HCEC 1CT (cell line): ENCODE measurements at regions not wholly inside any gene's neighbourhood (a gene's known extent, or its start where the extent isn't known, plus 50 kb on each side); places are given as distances from the start of the nearest gene placed in this dataset.

Experiments used
- DNase-seq: peaks from one replicate; pipeline ENCODE4 v3.0.0-alpha.2; 2017

GRCh38 chr17:36765436-36766043 is 164.2 kb downstream of the MRM1 start:
- no peak for DNase-seq

DNA sequence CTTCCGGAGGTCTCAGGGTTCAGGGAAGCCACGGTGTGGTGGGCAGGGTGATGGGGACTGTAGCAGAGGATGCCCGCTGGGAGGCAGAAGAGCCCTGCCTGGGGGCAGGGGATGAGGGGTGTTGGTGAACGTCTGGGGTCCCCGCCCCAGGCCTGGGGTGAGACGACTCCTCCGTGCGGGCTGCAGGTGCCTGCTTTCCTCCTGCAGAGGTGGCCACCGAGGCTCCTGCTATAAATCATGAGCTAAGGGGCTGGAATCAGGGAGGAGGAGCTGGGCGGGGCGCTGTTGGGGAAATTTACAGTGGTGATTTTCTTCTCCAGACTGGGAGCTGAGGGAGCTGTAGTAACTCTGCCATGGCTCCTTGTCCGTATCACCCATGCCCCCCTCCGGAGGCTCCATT is 167.0 kb downstream of the MRM1 start:
- DNase-seq = no peak

DNA sequence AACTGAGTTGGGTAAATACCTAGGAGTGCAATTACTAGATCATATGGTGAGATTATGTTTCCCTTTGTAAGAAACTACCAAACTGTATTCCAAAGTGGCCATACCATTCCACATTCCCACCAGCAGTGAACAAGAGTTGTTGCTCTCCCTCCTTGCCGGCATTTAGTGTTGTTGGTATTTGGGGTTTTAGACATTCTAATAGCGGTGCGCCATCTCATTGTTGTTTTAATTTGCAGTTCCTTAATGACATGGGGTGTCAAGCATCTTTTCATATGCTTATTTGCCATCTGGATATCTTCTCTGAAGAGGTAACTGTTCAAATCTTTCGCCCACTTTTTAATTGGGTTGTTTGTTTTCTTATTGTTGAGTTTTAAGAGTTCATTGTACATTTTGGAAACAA is 164.2 kb upstream of the LHX1 start:
- DNase-seq = no peak

DNA sequence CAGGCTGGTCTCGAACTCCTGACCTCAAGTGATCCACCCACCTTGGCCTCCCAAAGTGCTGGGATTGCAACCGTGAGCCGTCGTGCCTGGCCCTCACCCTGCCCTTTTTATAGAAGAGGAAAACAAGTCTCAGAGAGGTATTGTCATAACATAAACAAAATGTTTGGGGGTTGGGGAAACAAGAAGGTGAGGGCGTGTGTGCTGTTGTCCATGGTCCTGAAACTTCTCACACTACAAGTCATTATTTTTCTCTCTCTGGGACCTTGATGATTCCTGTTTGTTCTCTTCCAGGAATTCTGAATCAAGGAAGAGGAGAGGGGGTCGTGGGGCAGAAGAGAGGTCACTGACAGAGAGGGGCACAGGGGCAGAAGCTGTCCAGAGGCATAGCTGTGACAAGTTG is 160.2 kb upstream of the LHX1 start:
- DNase-seq = no peak

GRCh38 chr17:36778448-36778847 is 158.8 kb upstream of the LHX1 start:
- DNase-seq = no peak

GRCh38 chr17:36779550-36779949 is 157.7 kb upstream of the LHX1 start:
- no peak for DNase-seq

DNA sequence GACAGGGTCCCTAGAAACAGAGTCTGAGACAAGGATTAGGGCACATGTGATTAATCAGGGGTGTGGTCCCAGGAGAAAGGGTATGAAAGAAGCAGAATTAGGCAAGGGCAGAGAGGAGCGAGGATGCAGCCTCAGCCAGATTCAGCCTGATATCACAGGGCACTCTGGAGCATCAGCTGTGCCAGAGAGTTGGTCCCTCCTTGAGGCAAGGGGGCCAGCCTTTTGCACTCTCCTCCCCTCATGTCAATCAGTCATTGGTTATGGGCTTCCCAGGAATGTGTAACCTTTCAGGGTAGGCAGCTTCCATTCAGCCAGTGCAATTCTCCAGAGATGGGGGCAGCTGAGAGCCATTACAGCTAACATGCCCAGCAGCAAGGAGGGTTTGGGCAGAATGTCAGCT is 152.6 kb upstream of the LHX1 start:
- no peak for DNase-seq

- DNase-seq = no peak
Observed at GRCh38 chr17:36786867-36787266, 150.4 kb upstream of the LHX1 start.

DNA sequence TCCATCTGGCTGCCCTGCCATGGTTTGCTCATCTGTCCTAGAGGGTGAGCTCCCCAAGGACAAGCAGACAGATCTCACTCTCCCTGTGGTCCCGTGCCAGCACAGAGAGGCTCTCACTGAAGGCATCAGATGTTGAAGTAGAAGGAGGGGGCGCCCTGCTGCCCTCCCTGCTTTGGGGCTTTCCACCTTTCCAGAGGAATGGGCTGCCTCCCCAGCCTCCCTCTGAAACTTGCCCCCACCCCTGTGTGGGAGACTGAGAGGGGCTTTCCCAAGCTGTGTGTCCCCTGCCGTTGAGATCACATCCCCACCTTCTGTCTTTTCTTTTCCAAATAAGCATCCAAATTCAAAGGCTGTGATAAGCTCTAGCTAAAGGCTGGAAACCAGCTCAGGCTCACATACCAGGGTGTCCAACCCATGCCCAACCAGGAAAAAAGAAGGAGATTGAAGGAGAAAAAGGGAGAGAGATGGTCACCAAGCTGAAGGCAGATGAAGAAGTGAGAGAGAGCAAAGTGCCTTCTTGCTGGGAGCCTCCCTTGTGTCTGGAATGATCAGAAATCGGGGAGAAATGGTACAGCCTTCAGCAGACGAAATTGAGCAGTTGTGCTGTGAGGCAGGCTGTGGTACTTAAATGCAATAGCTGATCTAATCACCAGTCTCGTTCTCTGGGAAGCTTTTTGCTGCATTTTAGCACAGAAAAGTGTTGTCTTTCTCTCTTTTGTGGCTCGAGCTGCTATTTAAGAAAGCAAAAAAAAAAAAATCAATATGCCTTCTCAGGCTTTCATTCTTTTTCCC is 145.9 kb upstream of the LHX1 start:
- no peak for DNase-seq

GRCh38 chr17:36791942-36792475 is 145.3 kb upstream of the LHX1 start:
- DNase-seq = no peak

DNA sequence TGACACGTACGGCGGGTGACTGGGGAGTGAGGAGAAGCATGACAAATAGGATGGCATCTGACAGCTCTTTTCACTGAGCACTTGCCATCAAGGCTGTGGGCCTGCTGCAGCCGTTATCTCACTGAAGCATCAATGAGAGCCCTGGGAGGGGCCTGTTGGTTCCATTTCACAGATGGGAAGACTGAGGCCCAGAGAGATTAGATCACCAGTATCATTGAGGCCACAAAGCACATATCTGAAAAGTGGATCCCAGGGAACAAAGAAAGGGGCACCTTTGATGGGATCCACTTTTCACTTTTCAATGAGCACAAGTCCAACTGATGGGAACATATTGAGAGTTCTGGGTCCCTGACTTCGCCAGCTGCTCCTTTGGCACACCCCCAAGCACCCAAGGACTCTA is 144.4 kb upstream of the LHX1 start:
- DNase-seq = no peak

DNA sequence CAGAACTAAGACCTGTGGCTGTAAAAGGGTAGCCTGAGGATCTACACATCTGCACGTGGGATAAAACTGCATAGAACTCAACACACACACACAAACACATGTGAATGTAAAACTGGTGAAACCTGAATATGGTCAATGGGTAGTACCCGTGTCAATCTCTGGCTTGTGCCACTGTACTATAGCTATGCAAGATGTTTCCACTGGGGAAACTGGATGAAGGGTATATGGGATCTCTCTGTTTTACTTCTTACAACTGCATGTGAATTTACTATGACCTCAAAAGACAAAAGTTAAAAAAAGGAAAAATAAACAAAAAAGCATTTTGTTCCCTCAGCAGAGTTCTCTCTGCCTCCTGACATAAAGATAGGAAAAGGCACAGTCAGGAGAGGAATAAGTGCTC is 143.3 kb upstream of the LHX1 start:
- DNase-seq = no peak

- no peak for DNase-seq
Observed at GRCh38 chr17:36807496-36808179, 129.6 kb upstream of the LHX1 start.

DNA sequence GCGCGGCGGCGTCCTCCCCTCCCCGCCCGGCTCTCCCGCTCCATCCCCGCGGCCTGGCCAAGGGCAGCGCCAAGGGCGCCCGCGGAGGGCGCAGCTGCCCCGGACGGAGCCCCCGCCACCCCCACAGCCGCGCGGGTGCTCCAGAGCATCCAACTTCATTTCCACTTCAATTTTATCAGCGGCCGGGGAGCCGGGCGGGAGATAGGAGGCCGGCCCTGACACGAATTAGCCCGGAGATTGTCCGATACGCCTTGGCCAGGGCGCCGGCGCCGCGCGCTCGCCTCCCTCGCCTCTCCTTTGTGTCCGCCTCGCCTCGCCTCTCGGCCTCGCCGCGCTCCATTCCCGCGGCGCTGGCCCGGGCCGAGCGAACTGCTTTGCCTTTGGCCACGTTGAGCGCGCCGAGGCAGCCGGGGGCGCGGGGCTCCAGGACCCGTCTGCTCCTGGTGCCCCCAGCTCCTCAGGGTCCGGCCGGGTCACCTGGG is 129.1 kb upstream of the LHX1 start:
- DNase-seq = no peak

DNA sequence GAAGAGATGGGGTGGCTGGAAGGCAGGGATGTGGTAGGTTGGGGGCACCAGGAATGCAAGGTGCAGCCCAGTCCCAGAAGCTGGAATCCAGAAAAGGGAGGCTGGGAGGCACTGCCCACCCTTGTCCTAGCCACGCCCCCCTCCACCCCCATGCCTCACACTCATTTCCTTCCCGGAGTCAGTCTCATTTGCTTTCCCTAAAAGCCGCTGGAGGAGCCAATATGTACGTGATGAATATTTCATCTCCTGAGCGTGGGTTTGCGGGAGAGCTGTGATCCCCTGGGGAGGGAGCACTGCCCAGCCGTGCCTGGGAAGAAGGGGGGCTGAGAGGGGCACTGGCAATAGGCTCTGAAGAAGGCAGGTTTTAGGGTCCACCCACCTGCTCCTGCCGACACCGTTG is 124.5 kb upstream of the LHX1 start:
- no peak for DNase-seq

GRCh38 chr17:36813357-36813756 is 123.9 kb upstream of the LHX1 start:
- no peak for DNase-seq

DNA sequence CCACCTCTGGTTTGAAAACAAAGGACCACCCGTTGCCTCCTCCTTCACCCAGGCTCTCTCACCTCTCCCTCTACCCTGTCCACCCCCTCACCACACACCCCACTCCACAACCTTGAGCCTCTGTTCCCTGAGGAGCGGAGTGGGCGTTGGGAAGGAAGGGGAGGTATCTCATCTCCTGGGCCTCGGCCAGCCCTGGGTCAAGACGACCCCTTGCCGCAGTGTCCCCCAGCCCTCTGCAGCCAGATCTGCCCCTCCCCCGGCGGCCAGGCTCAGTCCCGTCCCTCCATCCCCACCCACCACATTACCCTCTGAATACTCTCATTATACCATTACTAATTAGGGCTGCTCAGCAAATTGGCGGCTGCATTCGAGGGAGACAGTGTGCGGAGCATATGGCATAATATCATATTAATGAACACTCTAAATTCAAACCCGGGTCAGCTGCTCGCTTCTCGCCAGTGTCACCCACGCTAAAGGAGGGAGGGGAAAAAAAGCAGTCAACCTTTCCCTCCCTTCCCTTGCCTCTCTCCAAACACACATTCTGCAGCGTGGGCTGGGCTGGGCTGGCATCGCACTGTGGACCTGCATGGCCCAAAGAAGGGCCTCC is 123.2 kb upstream of the LHX1 start:
- DNase-seq = no peak

DNA sequence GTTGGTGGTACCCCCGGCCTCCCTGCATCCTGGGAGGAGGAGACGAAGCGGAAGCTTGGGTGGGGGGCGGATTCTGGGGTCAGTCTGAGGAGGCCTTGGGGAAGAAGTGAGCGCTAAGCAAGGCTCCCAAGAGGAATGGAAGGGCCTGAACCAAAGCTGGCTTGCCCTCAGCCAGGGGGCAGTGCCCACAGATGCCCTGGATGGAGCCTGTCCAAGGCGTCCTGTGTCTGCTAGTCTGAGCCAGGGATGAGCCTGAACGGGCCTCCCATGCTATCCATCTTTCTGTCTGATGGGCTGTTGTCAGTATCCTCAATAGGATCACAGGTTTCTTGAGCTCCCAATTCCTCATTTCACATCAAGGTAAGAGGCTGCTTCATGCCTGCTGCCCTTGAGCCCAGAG is 122.3 kb upstream of the LHX1 start:
- no peak for DNase-seq

DNA sequence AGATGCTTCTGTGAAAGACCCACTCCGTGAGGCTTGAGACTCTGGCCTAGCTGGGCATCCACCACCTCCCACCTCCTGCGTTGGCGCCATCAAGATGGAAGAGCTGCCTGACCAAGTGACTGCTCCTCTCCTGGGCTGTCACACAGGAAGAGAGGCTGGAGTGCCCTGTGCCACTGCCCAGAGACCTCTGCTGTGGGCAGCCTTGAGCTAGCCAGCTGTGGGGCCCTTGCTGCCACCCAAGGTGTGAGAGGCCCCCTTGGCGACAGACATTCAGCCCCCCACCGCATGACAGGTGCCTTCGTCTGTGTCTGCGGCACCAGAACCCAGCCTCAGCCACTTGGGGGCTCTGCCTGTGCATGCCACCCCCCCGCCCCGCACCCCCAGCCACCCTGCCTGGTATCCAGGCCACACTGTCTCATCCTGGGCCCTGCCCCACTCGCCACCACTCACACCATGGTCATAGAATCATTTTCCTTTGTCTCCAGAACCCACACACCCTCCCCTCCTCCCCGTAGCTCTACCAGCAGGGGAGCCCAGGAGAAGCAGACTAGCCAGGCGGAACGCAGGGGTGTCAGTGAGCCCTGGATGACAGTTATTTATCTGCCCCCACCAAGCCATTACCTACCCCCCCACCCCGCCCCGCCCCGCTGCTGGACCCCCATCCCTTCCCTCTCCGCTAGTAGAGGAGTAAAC is 120.9 kb upstream of the LHX1 start:
- DNase-seq = no peak

GRCh38 chr17:36816907-36817288 is 120.4 kb upstream of the LHX1 start:
- DNase-seq = no peak

GRCh38 chr17:36817483-36818048 is 119.7 kb upstream of the LHX1 start:
- no peak for DNase-seq

- DNase-seq = no peak
Observed at GRCh38 chr17:36818134-36818825, 119.0 kb upstream of the LHX1 start.
